DND-41 (cell line): ENCODE measurements at regions not wholly inside any gene's neighbourhood (a gene's known extent, or its start where the extent isn't known, plus 50 kb on each side); places are given as distances from the start of the nearest gene placed in this dataset.

Experiments
- ATAC-seq: fragments of 200-7000 bp; cut with Tn5 transposase; 3 replicates; pipeline ENCODE4 v1.9.1; 2021; ENCODE audit warnings: low read depth; ENCODE audit not compliant: insufficient read depth
- DNase-seq: peaks from one replicate; pipeline ENCODE4 v3.0.0-alpha.2; 2020
- H2AFZ ChIP-seq: 2 replicates; pipeline ENCODE4 v1.6.0; 2012; ENCODE audit warnings: low read depth, low read length
- H3K27ac ChIP-seq: 2 replicates; pipeline ENCODE4 v1.5.1; 2012; ENCODE audit warnings: low read length, inconsistent platforms
- H3K27me3 ChIP-seq: fragments of 200-600 bp; sonication (generic); 2 replicates; pipeline ENCODE4 v1.6.0; 2012; ENCODE audit warnings: low read length, mild to moderate bottlenecking, inconsistent platforms; ENCODE audit not compliant: insufficient read depth, poor library complexity
- H3K36me3 ChIP-seq: 2 replicates; pipeline ENCODE4 v1.5.1; 2012; ENCODE audit warnings: low read length, inconsistent platforms; ENCODE audit not compliant: insufficient read depth
- H3K4me1 ChIP-seq: 2 replicates; pipeline ENCODE4 v1.5.1; 2012; ENCODE audit warnings: mild to moderate bottlenecking, low read length; ENCODE audit not compliant: insufficient read depth
- H3K4me2 ChIP-seq: 2 replicates; pipeline ENCODE4 v1.6.0; 2012; ENCODE audit warnings: mild to moderate bottlenecking, moderate library complexity, low read length, inconsistent platforms; ENCODE audit not compliant: insufficient read depth
- H3K4me3 ChIP-seq, 2 experiments: fragments of 200-600 bp in 1 of 2; shearing (Covaris generic) in 1 of 2; 2 replicates each; pipeline ENCODE4 v1.5.1; 2012 to 2016; ENCODE audit warnings: inconsistent platforms in 2 of 2, low read length in 2 of 2, mild to moderate bottlenecking in 2 of 2, low read depth in 1 of 2, moderate library complexity in 1 of 2
- H3K79me2 ChIP-seq: 2 replicates; pipeline ENCODE4 v1.6.0; 2012; ENCODE audit warnings: low read length, inconsistent platforms; ENCODE audit not compliant: insufficient read depth
- H3K9ac ChIP-seq: 2 replicates; pipeline ENCODE4 v1.6.0; 2012; ENCODE audit warnings: low read depth, mild to moderate bottlenecking, inconsistent platforms, low read length, moderate library complexity
- H3K9me3 ChIP-seq: 2 replicates; pipeline ENCODE4 v1.5.1; 2012; ENCODE audit warnings: low read length, moderate library complexity, mild to moderate bottlenecking, inconsistent platforms; ENCODE audit not compliant: insufficient read depth, severe bottlenecking
- H4K20me1 ChIP-seq: 2 replicates; pipeline ENCODE4 v1.6.0; 2012; ENCODE audit warnings: low read length; ENCODE audit not compliant: insufficient read depth
- CTCF ChIP-seq: IDR thresholded peaks from 2 replicates; pipeline ENCODE4 v1.5.1; 2012; ENCODE audit warnings: borderline replicate concordance, low read length, moderate library complexity, mild to moderate bottlenecking; ENCODE audit not compliant: poor library complexity, severe bottlenecking; ENCODE audit errors: extremely low read depth
- EZH2 ChIP-seq: IDR thresholded peaks from 3 replicates; pipeline ENCODE4 v1.6.1; 2012; ENCODE audit warnings: borderline replicate concordance, low read depth, mild to moderate bottlenecking, moderate library complexity, low read length, inconsistent platforms; ENCODE audit not compliant: severe bottlenecking

DNA sequence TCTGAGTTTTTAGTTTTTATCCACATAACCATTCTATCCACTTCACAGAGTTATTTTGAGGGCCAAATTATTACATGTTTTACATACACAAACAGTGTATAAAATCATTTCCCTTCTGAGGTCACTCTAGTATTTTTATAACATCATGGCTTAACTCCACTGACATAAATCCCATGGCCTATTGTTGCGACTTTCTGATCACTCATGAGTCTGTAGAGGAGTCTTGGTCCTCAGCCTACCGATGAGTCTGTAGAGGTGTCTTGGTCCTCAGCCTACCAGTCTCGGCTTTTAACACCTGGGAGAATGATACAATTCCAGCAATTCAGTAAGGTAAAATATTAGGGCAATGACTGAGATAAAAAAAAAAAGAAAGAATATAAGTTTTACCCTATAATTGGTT, 483.7 kb downstream of the USP25 start:
- Histone ChIP-seq H3K9ac (no peak overlapping the region), H3K4me1 (peaks cover 5% of the 10 kb centered on the region; the same call in 1 of the 2 replicates), H3K4me2 (no peak overlapping the region), H3K27me3 (no peaks in the 10 kb centered on the region), H3K27ac (no peak overlapping the region), H3K79me2 (peaks cover 7% of the 10 kb centered on the region; the same call in 1 of the 2 replicates), H2AFZ (no peak overlapping the region), H3K4me3 (no peak overlapping the region), H3K36me3 (no peaks in the 10 kb centered on the region), H3K9me3 (no peaks in the 10 kb centered on the region), H4K20me1 (peaks cover 2% of the 10 kb centered on the region; the same call in 1 of the 2 replicates)
- ATAC-seq (no peak), DNase-seq (no peak)
- no peak for TF ChIP-seq CTCF

- Histone ChIP-seq H2AFZ (no peak overlapping the region), H3K4me1 (peaks cover 5% of the 10 kb centered on the region; the same call in 1 of the 2 replicates), H3K4me3 (no peak overlapping the region), H3K27ac (no peak overlapping the region), H3K4me2 (no peak overlapping the region), H4K20me1 (no peaks in the 10 kb centered on the region), H3K9ac (no peak overlapping the region), H3K36me3 (0 out of 2 replicates have a peak, but pooled peaks cover 1% of the 10 kb centered on the region), H3K79me2 (peaks cover 6% of the 10 kb centered on the region; the same call in 1 of the 2 replicates), H3K9me3 (no peaks in the 10 kb centered on the region), H3K27me3 (no peaks in the 10 kb centered on the region)
- TF ChIP-seq EZH2 (no peak), CTCF (no peak)
- no peak for ATAC-seq
- DNase-seq = no peak
Measured at GRCh38 chr21:16215193-16215592, 485.4 kb downstream of the USP25 start.

- no peak for DNase-seq
- H3K79me2 ChIP-seq = peaks cover 7% of the 10 kb centered on the region; the same call in 1 of the 2 replicates
Measured at GRCh38 chr21:16215663-16216183, 485.9 kb downstream of the USP25 start.

More at GRCh38 chr21:16215663-16216183, 485.9 kb downstream of the USP25 start:
- Histone ChIP-seq H3K9me3 (no peaks in the 10 kb centered on the region), H3K9ac (no peak overlapping the region), H3K4me2 (no peak overlapping the region), H3K36me3 (0 out of 2 replicates have a peak, but pooled peaks cover 3% of the 10 kb centered on the region), H3K27me3 (no peaks in the 10 kb centered on the region), H3K4me3 (no peak overlapping the region), H3K27ac (no peak overlapping the region), H3K4me1 (peaks cover 5% of the 10 kb centered on the region; the same call in 1 of the 2 replicates), H2AFZ (no peak overlapping the region), H4K20me1 (no peaks in the 10 kb centered on the region)
- ATAC-seq = no peak
- no peak for TF ChIP-seq CTCF
- TF ChIP-seq EZH2 = no peak
